IMR-90 (cell line): ENCODE measurements at regions not wholly inside any gene's neighbourhood (a gene's known extent, or its start where the extent isn't known, plus 50 kb on each side); places are given as distances from the start of the nearest gene placed in this dataset.

ENCODE experiments used
- ATAC-seq: fragments of 200-7000 bp; cut with Tn5 transposase; 2 replicates; pipeline ENCODE4 v1.9.1; 2020; ENCODE audit warnings: low read depth, mild to moderate bottlenecking, moderate library complexity
- BruUV-seq: library from RNA; stranded (reverse); fragments of 400-500 nt; replicated peaks from 2 replicates; lab custom pipeline; 2021; lab: Mats Ljungman, UMichigan
- CTCF ChIA-PET: fragments of 300-600 bp; formaldehyde crosslinking; extraction: SDS; loops from one replicate; lab custom pipeline; 2021; ENCODE audit warnings: antibody characterized with exemption; lab: Yijun Ruan, JAX
- POLR2A ChIA-PET: fragments of 300-600 bp; sonication (Branson Sonifier 250); formaldehyde crosslinking; loops from one replicate; lab custom pipeline; 2022; ENCODE audit warnings: antibody characterized with exemption; ENCODE audit not compliant: unreplicated experiment; lab: Charles Lee
- DNase-seq: peaks from one replicate; pipeline ENCODE4 v3.0.0; 2013
- H2AFZ ChIP-seq: replicated peaks from 2 replicates; pipeline ENCODE3; 2013; ENCODE audit warnings: low read length, mild to moderate bottlenecking; ENCODE audit not compliant: poor library complexity
- H2AK5ac ChIP-seq: 2 replicates; pipeline ENCODE4 v1.6.1; 2013; ENCODE audit warnings: low read depth, low read length, inconsistent platforms
- H2AK9ac ChIP-seq: replicated peaks from 2 replicates; pipeline ENCODE3; 2013; ENCODE audit warnings: mild to moderate bottlenecking, low read depth, low read length, moderate library complexity; ENCODE audit not compliant: poor library complexity
- H2BK120ac ChIP-seq: 2 replicates; pipeline ENCODE4 v1.6.1; 2013; ENCODE audit warnings: low read depth, low read length, inconsistent platforms
- H2BK15ac ChIP-seq: 3 replicates; pipeline ENCODE4 v1.6.1; 2013; ENCODE audit warnings: low read depth, low read length, inconsistent platforms
- H2BK20ac ChIP-seq: 2 replicates; pipeline ENCODE4 v1.6.1; 2013; ENCODE audit warnings: low read depth, mild to moderate bottlenecking, inconsistent platforms, low read length, moderate library complexity
- H2BK5ac ChIP-seq: 2 replicates; pipeline ENCODE4 v1.6.1; 2013; ENCODE audit warnings: mild to moderate bottlenecking, low read depth, low read length, inconsistent platforms; ENCODE audit not compliant: poor library complexity, severe bottlenecking
- H3K14ac ChIP-seq: replicated peaks from 2 replicates; pipeline ENCODE4 v1.6.1; 2013; ENCODE audit warnings: low read depth, low read length, inconsistent platforms
- H3K18ac ChIP-seq: 2 replicates; pipeline ENCODE4 v1.6.1; 2013; ENCODE audit warnings: low read depth, low read length, control low read depth
- H3K23ac ChIP-seq: 2 replicates; pipeline ENCODE4 v1.6.1; 2013; ENCODE audit warnings: low read depth, low read length, inconsistent platforms
- H3K27ac ChIP-seq: 2 replicates; pipeline ENCODE4 v1.5.1; 2013; ENCODE audit warnings: mild to moderate bottlenecking, control low read depth, low read length; ENCODE audit not compliant: insufficient read depth
- H3K27me3 ChIP-seq: 2 replicates; pipeline ENCODE4 v1.6.1; 2013; ENCODE audit warnings: low read length; ENCODE audit not compliant: control insufficient read depth, insufficient read depth
- H3K36me3 ChIP-seq: 2 replicates; pipeline ENCODE4 v1.6.1; 2013; ENCODE audit warnings: low read length, mixed read lengths; ENCODE audit not compliant: control insufficient read depth, insufficient read depth
- H3K4ac ChIP-seq: 2 replicates; pipeline ENCODE4 v1.6.1; 2013; ENCODE audit warnings: low read depth, low read length, inconsistent platforms
- H3K4me1 ChIP-seq: 2 replicates; pipeline ENCODE4 v1.6.1; 2013; ENCODE audit warnings: low read length, mixed read lengths; ENCODE audit not compliant: control insufficient read depth, insufficient read depth
- H3K4me2 ChIP-seq: 2 replicates; pipeline ENCODE4 v1.6.1; 2013; ENCODE audit warnings: low read depth, mild to moderate bottlenecking, control low read depth, low read length, moderate library complexity
- H3K4me3 ChIP-seq: 2 replicates; pipeline ENCODE4 v1.5.1; 2013; ENCODE audit warnings: low read depth, mild to moderate bottlenecking, control low read depth, low read length, moderate library complexity; ENCODE audit not compliant: insufficient read depth
- H3K56ac ChIP-seq: 2 replicates; pipeline ENCODE4 v1.6.1; 2013; ENCODE audit warnings: low read length, inconsistent platforms; ENCODE audit not compliant: insufficient read depth; ENCODE audit errors: extremely low read depth
- H3K79me1 ChIP-seq, 2 experiments: 2 replicates each; pipeline ENCODE4 v1.6.1; 2013; ENCODE audit warnings: low read length in 2 of 2, inconsistent platforms in 1 of 2, low read depth in 1 of 2
- H3K9ac ChIP-seq: 2 replicates; pipeline ENCODE4 v1.6.1; 2013; ENCODE audit warnings: low read depth, low read length, control low read depth
- H3K9me1 ChIP-seq: 2 replicates; pipeline ENCODE4 v1.6.1; 2013; ENCODE audit warnings: low read length, inconsistent platforms; ENCODE audit not compliant: insufficient read depth
- H3K9me3 ChIP-seq: 2 replicates; pipeline ENCODE4 v1.6.1; 2013; ENCODE audit warnings: low read length; ENCODE audit not compliant: control insufficient read depth, insufficient read depth
- H4K20me1 ChIP-seq: 2 replicates; pipeline ENCODE4 v1.6.1; 2013; ENCODE audit warnings: low read length, inconsistent platforms; ENCODE audit not compliant: insufficient read depth
- H4K5ac ChIP-seq: 2 replicates; pipeline ENCODE4 v1.6.1; 2013; ENCODE audit warnings: mild to moderate bottlenecking, low read depth, low read length, control low read depth
- H4K8ac ChIP-seq, 2 experiments: 2 replicates each; pipeline ENCODE4 v1.6.1; 2013; ENCODE audit warnings: low read depth in 2 of 2, low read length in 2 of 2, control low read depth in 1 of 2, inconsistent platforms in 1 of 2
- H4K91ac ChIP-seq: 2 replicates; pipeline ENCODE4 v1.6.1; 2013; ENCODE audit warnings: low read depth, low read length, inconsistent platforms; ENCODE audit not compliant: insufficient read depth
- BHLHE40 ChIP-seq: fragments of 150-350 bp; IDR thresholded peaks from 2 replicates; pipeline ENCODE4 v1.6.1; 2016; ENCODE audit warnings: mild to moderate bottlenecking, low read depth, low read length
- FOS ChIP-seq: fragments of 150-350 bp; IDR thresholded peaks from 2 replicates; pipeline ENCODE4 v1.6.1; 2016; ENCODE audit warnings: low read depth, low read length
- WGBS, 2 experiments: methylation state at CpG; one replicate each; pipeline versions ENCODE4 v1.1.5 to v1.1.7; 2013; ENCODE audit warnings: missing lambda C conversion rate in 2 of 2; ENCODE audit not compliant: insufficient read length in 1 of 2; ENCODE audit errors: extremely low coverage in 2 of 2; 5-methylcytosine and 5-hydroxymethylcytosine counted together
- dilution Hi-C: fragments of 300-500 bp; cut with HindIII; formaldehyde crosslinking; loops from one replicate; pipeline ENCODE4 v1.14.3; 2018; ENCODE audit warnings: low sequenced_read_pairs; ENCODE audit not compliant: unreplicated experiment
- in situ Hi-C: fragments of 300-500 bp; cut with MboI; formaldehyde crosslinking; loops from 3 replicates; pipeline ENCODE4 v1.14.3; 2019; ENCODE audit warnings: low sequenced_read_pairs, inconsistent platforms, mixed read lengths
- intact Hi-C: fragments of 100-400 bp; cut with micrococcal nuclease; formaldehyde crosslinking; loops from 2 replicates; pipeline ENCODE4 v1.10.0; 2022

GRCh38 chr21:19608101-19608621, 1204.6 kb upstream of the TMPRSS15 start:
- no peak overlapping the region for H3K56ac ChIP-seq

More at GRCh38 chr21:19608101-19608621, 1204.6 kb upstream of the TMPRSS15 start:
- no peak overlapping the region for H3K4me3 ChIP-seq
- H3K9ac ChIP-seq = no peak overlapping the region
- no peak overlapping the region for H3K4ac ChIP-seq
- H3K36me3 ChIP-seq = no peaks in the 10 kb centered on the region
- TF ChIP-seq FOS (no peak), BHLHE40 (no peak)
- H3K79me1 ChIP-seq = no peaks in the 10 kb centered on the region
- H3K4me1 ChIP-seq = no peaks in the 10 kb centered on the region
- H3K9me3 ChIP-seq = peaks cover 9% of the 10 kb centered on the region
- H3K14ac ChIP-seq = no peak overlapping the region
- intact Hi-C loops (no loop called here), in situ Hi-C loops (no loop called here), dilution Hi-C loops (no loop called here)
- ChIA-PET POLR2A (no interaction called here), CTCF (no interaction called here)
- H3K4me2 ChIP-seq = no peak overlapping the region
- WGBS, 2 experiments = no CpG with 5 or more reads among the region's 4 CpGs
- no peak overlapping the region for H4K8ac ChIP-seq
- H3K27me3 ChIP-seq = no peaks in the 10 kb centered on the region
- no TSS peak for BruUV-seq
- no peak overlapping the region for H2BK120ac ChIP-seq
- no peak overlapping the region for H2BK20ac ChIP-seq
- H4K5ac ChIP-seq = no peak overlapping the region
- no peak overlapping the region for H2AK9ac ChIP-seq
- H3K18ac ChIP-seq = no peak overlapping the region
- no peak for ATAC-seq
- no peak overlapping the region for H2BK5ac ChIP-seq
- no peak overlapping the region for H3K27ac ChIP-seq
- no peak overlapping the region for H4K91ac ChIP-seq
- no peak overlapping the region for H3K23ac ChIP-seq
- no peak overlapping the region for H2AFZ ChIP-seq
- no peak overlapping the region for H2BK15ac ChIP-seq
- H4K20me1 ChIP-seq = no peaks in the 10 kb centered on the region
- DNase-seq = no peak
- no peak overlapping the region for H2AK5ac ChIP-seq
- no peaks in the 10 kb centered on the region for H3K9me1 ChIP-seq
